GM21381 (cell line): ENCODE measurements at regions not wholly inside any gene's neighbourhood (a gene's known extent, or its start where the extent isn't known, plus 50 kb on each side); places are given as distances from the start of the nearest gene placed in this dataset.
"Not testable (repeated sequence)": the region's sequence is repeated elsewhere in the genome, so short reads cannot be mapped to it uniquely, and the experiment has no call there.

Experiments
- ATAC-seq: cut with Tn5 transposase; IDR thresholded peaks from one replicate; pipeline ENCODE4 v1.9.1; 2021; ENCODE audit warnings: mild to moderate bottlenecking, moderate library complexity; ENCODE audit not compliant: unreplicated experiment

DNA sequence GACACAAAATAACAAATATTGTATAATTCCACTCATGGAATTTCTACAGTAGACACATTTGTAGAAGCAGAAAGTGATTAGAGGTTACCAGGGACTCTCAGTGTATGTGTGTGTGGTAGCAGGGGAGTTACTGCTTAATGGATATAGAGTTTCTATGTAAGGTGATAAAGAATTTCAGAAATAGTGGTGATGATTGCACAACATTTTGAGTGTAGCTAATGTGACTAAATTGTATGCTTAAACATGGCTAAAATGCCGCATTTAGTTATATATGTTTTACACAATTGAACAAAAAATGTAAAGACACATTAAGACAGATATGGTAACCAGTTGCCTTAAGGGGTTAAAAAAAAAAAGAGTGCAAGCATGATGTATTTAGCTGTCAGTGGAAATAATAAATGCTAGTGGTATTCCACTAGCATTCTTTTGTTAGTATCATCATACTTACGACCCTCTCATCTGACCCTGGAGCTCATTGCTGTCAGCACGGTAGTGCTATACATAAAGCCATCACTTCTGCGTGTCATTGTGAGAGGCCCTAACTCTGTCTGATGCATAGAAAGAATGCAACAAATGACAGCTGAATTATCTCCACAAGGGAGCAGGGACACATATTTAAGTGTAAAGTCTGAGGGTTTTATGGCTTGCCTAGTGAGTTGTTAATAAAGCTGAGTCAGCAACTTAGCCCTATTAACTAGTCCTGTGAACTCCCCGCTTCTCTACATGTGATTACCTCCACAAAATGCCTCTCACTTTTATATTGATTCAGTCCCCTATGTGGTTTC, 134.1 kb upstream of the RXFP2 start:
- ATAC-seq = no peak

DNA sequence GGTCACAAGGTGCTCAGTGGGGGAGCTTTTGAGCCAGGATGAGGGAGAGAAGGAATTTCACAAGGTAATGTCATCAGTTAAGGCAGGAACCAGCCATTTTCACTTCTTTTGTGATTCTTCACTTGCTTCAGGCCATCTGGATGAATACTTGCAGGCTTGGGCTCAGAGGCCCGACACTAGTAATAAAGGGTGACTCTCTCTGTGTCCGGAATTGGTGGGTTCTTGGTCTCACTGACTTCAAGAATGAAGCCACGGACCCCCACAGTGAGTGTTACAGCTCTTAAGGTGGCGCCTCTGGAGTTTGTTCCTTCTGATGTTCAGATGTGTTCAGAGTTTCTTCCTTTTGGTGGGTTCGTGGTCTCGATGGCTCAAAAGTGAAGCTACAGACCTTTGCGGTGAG, 131.8 kb upstream of the RXFP2 start:
- ATAC-seq = not testable (repeated sequence)

DNA sequence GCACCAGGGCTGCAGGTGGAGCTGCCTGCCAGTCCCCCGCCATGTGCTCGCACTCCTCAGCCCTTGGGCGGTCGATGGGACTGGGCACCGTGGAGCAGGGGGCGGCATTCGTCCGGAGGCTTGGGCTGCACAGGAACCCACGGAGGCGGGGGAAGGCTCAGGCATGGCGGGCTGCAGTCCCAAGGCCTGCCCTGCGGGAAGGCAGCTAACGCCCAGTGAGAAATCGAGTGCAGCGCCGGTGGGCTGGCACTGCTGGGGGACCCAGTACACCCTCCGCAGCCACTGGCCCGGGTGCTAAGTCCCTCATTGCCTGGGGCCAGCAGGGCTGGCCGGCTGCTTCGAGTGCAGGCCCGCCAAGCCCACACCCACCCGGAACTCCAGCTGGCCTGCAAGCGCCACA, 130.5 kb upstream of the RXFP2 start:
- not testable (repeated sequence) for ATAC-seq

DNA sequence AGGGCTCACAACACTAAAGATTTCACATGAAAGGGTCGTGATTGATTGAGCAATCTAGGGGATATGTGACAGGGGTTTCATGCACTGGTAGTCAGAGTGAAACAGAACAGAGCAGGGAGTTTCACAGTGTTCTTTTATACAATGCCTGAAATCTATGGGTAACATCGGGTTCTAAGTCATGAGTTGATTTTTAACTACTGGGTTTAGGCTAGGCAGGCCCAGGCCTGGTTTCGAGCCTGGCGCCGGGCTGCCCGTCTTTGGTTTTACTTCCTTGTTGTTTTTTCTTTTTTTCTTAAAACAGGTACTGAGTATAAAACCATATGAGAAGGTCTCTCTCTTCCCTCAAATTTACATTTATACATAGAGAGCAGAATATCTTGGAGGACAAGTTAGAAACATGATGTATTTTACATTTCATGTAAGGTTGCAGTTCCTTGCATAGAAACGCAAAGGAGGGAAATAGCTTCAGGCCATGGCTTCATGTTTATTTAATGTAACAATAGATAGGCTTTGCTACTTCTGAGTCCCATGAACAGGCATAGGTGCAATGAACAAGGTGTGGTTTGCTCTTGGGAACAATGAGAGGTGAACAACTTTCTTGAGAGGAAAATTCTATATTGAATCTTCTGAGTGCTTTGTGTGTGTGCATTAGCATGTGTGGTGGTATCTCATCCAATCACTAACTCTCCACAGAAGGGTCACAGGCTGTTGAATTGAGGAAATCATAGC, 128.9 kb upstream of the RXFP2 start:
- ATAC-seq = no peak

DNA sequence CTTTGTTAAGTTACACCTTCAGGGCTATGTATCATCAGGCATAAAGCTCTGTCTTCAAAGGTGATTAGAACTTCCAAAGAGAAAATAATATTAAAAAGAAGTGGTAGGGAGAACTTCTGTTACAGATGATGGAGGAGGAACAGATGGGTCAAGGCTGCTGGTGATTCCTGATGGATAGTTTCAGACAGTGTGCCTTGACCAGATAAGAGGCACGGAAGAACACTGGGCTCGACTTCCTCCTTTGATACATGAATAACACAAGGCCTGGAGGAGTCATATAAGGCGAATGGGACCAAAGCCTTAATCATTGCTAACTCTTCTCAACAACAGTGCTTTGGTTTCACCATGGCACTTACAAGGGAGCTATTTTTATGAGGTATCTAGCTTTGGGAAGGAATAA, 128.1 kb upstream of the RXFP2 start:
- no peak for ATAC-seq

DNA sequence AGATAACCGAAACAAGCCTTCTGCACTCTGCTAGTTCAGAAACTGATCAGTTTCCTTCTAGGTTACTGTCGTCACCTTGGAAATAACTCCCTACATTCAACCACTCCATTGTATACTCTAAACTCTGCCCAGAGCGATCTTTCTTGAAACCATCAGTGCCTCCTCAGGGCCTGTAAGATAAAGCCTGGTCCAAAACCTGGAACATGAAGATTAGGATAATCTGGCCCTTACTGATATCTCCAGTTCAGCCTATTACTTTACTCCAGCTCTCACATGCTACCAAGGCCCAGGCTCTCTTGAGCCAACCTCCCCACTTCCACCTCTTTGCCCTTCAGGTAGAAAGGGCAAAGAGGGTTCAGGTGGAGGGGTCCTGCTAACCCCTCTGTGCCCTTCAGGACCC, 125.3 kb upstream of the RXFP2 start:
- no peak for ATAC-seq

DNA sequence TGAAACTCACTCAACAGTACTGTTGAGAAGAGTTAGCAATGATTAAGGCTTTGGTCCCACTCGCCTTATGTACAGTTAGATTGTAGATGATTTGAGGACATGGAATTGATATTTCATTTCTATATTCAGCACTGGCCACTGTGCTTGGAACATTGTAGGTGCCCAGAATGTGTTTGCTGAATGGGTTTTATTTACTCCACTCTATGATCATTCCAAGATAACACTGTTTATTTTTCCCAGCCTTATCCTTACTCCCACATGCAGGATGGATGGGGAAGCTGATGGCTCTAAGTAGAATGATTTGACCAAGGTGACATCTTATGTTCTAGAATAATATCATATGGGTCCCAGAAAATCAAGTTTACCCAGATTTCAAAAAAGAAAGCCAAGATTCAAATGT, 124.6 kb upstream of the RXFP2 start:
- no peak for ATAC-seq

DNA sequence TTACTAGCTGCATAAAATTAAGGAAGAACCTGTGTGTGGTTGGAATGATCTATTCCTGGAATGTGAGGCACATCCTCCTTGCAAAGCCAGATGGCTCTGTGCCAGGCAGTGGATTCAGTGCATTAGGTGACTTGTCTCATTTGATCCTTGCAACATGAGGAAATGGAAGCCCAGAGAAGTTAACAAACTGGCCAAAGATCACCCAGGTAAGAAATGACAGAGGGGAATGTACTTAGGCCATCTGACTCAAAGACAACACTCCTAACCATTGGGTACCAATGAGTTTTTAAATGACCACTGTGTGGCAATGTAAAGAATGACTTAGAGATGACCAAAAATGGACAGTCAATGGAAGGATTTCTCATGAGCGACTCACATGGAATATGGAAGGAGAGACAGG, 114.2 kb upstream of the RXFP2 start:
- ATAC-seq = no peak

DNA sequence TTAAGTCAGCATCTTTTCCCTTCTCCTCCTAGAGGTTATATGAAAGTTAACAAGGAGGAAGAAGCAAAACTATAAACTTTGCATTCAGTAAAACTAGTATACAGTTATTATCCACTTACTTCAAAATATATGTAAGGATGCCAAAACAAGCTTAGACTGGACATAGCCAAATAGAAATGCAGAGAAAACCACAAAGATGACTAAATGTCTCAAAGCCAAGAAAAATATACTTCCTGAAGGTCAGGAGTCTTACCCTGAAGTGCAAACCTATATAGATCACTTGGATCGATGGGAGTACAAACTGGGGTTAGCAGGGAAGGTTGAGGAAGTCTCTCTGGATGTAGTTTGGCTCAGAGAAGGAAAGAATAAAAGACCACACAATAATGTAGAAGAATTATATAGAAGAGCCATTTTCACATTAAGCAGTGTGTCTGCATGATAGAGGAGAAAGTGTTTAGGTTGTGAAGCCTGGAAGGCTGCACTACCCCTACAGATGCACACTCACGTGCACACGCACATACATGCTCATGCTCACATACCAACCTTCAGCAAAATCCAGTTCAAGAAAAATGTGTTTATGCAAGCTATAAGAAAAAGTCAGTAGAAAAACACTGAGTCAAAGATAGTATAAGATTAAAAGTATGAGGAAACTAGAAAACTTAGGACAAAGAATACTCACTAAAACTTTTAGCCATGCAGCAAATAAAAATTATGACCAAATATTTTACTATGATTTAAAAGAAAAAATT, 112.1 kb upstream of the RXFP2 start:
- ATAC-seq = no peak

DNA sequence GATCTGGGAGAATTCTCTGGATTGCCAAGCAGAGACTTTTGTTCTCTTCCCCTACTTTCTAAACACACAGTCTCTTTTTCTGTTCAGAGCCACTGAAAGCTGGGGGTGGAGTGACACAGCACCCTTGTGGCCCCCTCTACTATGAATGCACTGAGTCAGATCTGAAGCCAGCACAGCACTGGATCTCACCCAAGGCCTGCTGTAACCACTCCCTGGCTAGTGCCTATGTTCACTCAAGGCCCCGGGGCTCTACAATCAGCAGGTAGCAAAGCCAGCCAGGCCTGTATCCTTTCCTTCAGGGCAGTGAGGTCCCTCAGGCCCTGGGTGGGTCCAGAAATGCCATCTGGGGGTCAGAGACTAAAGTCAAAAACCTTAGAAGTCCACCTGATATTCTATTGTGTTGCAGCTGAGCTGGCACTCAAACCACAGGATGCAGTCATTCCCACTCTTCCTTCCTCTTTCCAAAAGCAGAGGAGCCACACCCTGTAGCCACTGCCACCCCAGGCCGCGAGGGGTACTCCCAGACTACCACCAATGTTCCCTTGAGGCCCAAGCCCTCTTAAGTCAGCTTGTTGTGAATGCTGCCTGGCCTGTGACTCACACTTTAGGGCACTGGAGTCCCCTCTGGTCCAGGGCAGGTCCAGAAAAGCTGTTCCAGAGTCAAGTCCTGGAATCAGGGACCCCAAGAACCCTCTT, 110.1 kb upstream of the RXFP2 start:
- no peak for ATAC-seq

DNA sequence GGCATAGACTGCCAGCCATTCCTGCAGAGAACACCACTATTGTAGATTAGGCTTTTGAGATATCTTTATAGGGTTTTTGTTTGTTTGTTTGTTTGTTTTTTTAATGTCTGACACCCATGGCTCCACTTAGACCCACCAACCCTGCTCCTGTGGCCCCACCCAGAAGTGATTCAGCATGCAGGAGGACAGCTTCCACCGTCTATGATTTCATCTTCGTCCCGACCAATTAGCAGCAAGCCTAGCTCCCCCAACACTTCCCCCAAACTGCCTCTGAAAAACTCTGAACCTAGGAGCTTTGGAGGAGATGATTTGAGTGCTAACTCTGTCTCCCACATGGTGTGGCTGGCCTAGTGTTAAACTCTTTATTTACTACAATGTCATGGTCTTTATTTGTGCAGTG, 108.3 kb upstream of the RXFP2 start:
- ATAC-seq = no peak

DNA sequence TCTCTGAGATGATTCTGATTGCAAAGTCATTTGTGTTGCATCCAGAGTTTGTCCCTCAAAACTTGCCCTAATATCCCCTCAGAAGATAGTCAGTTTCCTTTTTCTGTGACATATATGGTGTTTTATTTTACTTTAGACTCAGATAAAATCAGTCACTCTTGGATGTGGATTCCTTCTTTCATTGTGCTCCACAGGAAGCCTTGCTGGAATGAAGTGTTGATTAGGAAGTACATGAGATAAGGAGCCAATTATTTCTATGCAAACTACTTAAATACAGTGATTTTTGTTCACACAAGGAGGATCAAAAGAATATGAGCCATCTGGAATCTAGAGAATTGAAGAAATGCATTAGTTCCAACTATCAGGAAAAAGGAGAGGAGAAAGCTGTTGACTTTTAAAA, 107.6 kb upstream of the RXFP2 start:
- ATAC-seq = no peak

DNA sequence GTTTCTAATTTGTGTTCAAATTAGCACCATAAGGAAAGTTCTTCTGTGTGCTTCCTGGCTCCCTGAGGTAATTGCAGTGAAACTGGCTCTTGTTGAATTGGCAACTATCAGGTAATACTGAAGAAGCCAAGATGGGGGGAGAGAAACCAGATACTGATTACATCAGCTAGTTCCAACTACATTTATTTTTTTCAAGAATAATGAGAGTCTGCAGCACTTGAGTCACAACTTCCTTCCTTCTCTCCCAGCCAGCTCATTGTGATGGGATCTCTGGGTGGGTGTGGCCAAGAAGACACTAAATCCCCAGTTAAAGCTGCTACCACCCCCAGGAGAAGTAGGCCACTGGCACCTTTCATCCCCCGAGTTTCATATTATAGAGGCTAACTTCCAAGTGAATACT, 100.7 kb upstream of the RXFP2 start:
- no peak for ATAC-seq

DNA sequence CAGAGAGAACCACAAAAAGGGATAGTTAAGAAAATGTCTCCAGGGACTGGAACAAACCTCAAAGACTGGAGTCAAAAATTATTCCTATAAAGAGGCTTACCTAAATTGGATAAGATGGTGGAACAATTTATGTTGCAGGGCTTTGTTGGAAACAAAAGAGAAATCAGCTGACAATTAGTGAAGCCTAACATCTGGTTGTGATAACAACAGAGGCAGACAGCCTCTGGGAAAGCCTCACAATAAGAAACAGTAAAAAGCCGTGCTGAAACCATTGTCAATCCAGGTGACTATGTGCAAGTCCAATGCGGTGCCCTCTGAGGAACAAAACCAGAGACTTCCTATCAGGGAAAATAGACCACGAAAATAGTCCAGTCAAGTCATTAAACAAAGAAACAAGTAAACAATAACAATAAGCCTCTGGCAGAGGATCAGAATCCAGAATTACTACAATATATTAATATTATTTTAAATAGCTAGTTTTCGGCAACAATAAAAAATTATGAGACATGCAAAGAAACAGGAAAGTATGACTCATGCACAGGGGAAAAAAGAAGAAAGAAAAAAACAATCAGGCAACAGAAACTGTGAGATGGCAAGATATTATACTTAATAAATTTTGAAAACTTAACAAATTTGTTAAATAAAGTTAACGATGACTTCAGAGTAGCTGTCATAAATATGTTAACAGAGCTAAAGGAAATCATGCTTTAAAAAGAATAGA, 99.7 kb upstream of the RXFP2 start:
- ATAC-seq = no peak

DNA sequence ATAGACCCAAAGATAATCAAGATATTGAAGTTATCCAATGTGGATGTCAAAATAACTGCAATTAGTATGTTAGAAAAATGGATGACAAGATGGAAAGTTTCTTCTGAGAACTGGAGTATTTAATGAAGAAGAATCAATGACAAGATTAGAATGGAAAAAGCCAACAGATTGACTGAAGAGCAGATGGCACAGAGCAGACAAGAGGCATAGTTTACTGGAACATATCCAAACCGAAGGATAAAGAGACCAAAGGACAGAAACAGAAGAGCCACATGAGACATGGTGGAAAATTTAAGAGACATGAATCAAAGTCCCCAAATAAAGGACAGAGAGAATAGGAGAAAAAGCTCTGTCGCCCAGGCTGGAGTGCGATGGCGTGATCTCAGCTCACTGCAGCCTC, 89.6 kb upstream of the RXFP2 start:
- ATAC-seq = no peak

DNA sequence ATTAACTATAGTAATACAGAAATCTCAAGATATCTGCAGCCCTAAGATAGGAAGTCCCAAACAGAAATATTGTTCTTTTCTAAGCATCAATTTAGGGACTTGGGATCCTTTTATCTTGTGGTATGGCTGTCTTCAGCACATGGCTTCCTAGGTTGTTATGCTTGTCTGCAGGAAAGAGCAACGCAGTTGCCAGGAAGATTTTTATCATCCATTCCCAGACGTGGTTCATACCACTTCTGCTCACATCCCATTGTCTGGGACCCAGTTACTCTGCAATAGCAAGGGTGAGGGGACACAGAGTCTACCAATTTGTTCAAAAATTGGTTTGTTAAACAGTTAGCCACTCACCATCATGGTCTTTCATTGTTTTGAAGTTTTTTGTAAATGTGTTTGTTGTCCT, 85.6 kb upstream of the RXFP2 start:
- ATAC-seq = no peak

DNA sequence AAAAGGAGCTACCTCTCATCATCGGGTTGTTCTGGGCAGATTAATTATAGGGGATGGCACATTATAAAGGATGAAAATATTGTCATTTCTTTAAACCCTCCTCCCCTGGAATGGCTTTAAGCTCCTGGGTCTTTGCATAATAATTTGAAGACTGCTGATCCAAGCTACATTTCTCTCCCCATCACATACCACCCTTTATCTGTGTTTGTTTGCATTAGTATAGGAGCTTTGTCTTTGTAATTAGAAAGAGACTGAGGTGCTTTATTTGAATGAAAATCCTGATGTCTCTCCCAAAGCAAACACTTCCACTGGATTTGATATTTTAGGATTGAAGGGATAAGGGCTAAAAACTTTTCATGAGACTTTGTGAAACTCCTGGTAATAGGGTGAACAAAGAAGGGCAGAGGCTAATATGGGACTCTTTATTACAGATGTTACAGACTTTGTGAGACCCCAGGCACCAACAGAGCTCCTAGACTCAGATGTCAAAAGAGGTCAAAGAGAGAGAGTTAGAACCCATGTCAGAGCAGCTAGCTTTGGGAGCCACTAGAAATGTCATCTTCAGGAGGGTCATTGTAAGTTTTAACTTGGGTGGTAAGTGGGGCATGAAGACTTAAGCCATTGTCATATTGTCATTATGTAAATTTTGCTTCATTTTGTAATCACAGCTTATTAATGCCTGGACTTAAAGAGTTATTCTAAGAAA, 75.3 kb upstream of the RXFP2 start:
- ATAC-seq = no peak

DNA sequence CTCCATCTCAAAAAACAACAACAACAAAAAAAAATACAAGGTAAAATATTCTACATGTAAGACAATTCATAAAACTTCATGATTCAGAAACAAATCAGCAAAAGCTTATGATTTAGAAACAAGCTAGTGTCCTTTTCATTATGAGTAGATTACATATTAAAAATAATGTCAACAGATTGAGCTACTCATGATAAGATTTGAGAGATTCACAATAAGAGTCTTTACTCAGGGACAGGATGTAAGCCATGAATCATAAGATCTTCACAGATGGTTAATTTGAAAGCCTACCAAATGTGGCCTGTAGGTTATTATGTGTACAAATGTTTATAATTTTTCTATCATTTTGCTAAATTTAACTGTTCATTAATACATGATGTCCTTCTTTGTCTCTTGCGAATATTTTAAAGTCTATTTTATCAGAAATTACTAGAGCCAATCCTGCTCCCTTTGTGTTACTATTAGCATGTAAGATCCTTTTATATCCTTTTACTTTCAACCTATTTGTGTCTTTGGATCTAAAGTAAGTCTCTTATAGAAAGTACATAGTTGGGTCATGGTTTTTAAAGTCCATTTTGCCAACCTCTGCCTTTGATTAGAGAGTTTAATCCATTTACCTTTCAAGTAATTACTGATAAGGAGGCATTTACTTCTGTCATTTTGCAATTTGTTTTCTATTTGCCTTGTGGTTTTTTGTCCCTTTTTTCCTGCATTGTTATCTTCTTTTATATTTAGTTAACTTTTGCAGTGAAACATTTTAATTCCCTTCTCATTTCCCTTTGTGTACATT, 68.3 kb upstream of the RXFP2 start:
- ATAC-seq = no peak

DNA sequence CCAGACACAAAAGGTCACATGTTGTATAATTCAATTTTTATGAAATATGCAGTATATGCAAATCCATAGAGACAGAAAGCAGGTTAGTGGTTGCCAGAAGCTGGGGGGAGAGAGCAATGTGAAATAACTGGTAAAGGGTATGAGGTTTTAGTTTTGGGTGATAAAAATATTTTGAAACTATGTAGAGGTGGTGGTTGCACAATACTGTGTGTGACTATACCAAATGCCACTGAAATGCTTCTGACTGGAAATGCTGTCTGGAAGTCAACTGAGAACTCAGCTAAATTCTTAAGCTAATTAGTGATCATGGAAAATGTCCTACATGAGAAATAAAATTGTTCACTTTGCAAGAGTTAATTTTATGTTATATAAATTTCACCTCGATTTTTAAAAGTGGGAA, 65.3 kb upstream of the RXFP2 start:
- ATAC-seq = no peak
